Central memory CD4-positive, alpha-beta T cell (primary cell): ENCODE measurements at regions not wholly inside any gene's neighbourhood (a gene's known extent, or its start where the extent isn't known, plus 50 kb on each side); places are given as distances from the start of the nearest gene placed in this dataset.
"Not testable (repeated sequence)": the region's sequence is repeated elsewhere in the genome, so short reads cannot be mapped to it uniquely, and the experiment has no call there.

Experiments used
- DNase-seq: peaks from one replicate; pipeline ENCODE4 v3.0.0; 2022

- no peak for DNase-seq
Observed at GRCh38 chr15:59894835-59895234, 109.3 kb upstream of the FOXB1 start.

- DNase-seq, result no peak
Observed at GRCh38 chr15:59892985-59893384, 111.1 kb upstream of the FOXB1 start.

- DNase-seq, result not testable (repeated sequence)
Observed at GRCh38 chr15:59887870-59888269, 116.2 kb upstream of the FOXB1 start.

GRCh38 chr15:59887211-59887610 is 116.9 kb upstream of the FOXB1 start:
- DNase-seq, result no peak

- no peak for DNase-seq
Observed at GRCh38 chr15:59886441-59886840, 117.7 kb upstream of the FOXB1 start.

GRCh38 chr15:59885832-59886231 is 118.3 kb upstream of the FOXB1 start:
- no peak for DNase-seq

- DNase-seq, result no peak
Observed at GRCh38 chr15:59879506-59880265, 124.4 kb upstream of the FOXB1 start.

- DNase-seq, result no peak
Observed at GRCh38 chr15:59876140-59876539, 128.0 kb upstream of the FOXB1 start.

GRCh38 chr15:59873644-59874272 is 130.4 kb upstream of the FOXB1 start:
- no peak for DNase-seq

GRCh38 chr15:59867086-59867855 is 136.8 kb upstream of the FOXB1 start:
- DNase-seq, result no peak

- no peak for DNase-seq
Observed at GRCh38 chr15:59866642-59867041, 137.5 kb upstream of the FOXB1 start.

GRCh38 chr15:59862191-59863155 is 141.6 kb upstream of the FOXB1 start:
- no peak for DNase-seq

GRCh38 chr15:59847968-59848367 is 156.1 kb upstream of the FOXB1 start:
- no peak for DNase-seq

- no peak for DNase-seq
Observed at GRCh38 chr15:59845942-59846499, 156.9 kb upstream of the BNIP2 start.

- DNase-seq, result no peak
Observed at GRCh38 chr15:59843609-59844008, 154.5 kb upstream of the BNIP2 start.

GRCh38 chr15:59841036-59841435 is 151.9 kb upstream of the BNIP2 start:
- no peak for DNase-seq

GRCh38 chr15:59839906-59840305 is 150.8 kb upstream of the BNIP2 start:
- no peak for DNase-seq

- no peak for DNase-seq
Observed at GRCh38 chr15:59838900-59839299, 149.8 kb upstream of the BNIP2 start.

- no peak for DNase-seq
Observed at GRCh38 chr15:59835776-59836175, 146.7 kb upstream of the BNIP2 start.

- no peak for DNase-seq
Observed at GRCh38 chr15:59834528-59834927, 145.4 kb upstream of the BNIP2 start.

- DNase-seq, result no peak
Observed at GRCh38 chr15:59833366-59833765, 144.2 kb upstream of the BNIP2 start.

- no peak for DNase-seq
Observed at GRCh38 chr15:59830873-59831272, 141.8 kb upstream of the BNIP2 start.
